Left kidney (tissue), 1 donor: ENCODE measurements at regions not wholly inside any gene's neighbourhood (a gene's known extent, or its start where the extent isn't known, plus 50 kb on each side); places are given as distances from the start of the nearest gene placed in this dataset.
"Not testable (repeated sequence)": the region's sequence is repeated elsewhere in the genome, so short reads cannot be mapped to it uniquely, and the experiment has no call there.

ENCODE experiments used
- DNase-seq: peaks from one replicate; pipeline ENCODE4 v3.0.0-alpha.2; 2013

- DNase-seq = no peak
These were observed 64.1 kb upstream of the MMS22L start for GRCh38 chr6:97347111-97347510.

- DNase-seq = no peak
These were observed 78.3 kb upstream of the MMS22L start for GRCh38 chr6:97361286-97361685.

DNA sequence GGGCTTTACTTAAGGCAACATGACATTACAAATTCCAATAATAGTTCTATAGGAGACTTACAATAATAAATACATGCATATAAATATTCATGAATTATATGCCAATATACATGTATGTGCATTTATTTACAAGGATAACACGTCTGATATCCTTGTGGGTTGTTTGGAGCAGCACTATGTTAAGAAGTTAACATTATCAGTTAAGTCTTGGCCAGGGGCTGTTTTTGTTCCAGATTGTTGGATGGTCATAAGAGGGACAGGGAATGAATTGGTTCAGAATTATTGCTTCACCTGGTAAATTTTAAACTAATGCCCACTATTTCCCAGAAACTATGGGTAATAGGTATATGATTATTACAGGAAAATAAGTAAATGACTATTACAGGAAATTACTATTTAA, 81.3 kb upstream of the MMS22L start:
- no peak for DNase-seq

- DNase-seq = not testable (repeated sequence)
These were observed 99.1 kb upstream of the MMS22L start for GRCh38 chr6:97382071-97382470.

DNA sequence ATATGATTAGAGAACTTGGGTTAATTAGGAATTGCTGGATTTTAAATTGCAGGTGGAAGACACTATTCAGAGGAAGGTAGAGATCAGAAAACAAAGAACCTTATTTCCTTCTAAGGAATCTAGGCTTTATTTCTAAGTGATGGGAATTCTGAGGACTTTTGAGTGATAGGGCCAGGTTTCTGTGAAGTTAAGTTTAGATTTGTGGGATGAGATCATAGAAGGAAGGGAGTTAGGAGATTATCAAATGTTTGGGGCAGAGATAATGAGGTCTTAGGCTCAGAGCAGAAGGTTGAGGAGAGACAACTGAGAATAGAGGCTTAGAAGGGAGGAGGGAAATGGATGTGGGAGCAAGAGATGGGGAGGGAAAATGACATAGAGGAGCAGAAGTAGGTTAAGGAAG, 109.7 kb upstream of the MMS22L start:
- DNase-seq = no peak

DNA sequence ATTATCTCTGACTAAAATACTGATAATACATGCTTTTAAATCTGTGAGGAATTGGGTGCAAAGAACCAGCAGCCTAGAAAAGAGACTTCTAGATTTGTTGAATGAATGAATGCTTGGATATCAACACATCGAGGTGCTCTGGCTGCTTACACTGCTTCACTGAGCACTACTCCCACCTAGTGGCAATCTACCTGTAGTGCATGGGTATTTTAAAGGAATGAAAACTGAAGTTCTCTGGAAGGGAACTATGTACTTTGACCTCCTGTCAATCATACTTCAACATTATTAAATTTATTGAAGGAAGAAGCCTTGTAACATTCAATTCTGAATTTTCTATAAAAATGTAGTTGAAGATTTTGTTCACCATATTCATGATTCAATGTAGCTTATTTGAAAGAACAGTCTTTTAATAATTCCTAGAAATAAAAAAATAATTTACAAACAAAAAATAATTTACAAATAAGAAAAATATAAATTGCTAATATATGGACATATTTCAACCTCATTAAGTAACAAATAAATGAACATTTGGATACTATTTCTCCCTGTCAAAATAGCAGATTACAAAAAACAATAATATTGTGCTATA, 111.2 kb upstream of the MMS22L start:
- peak; percentile 40 for DNase-seq

GRCh38 chr6:97396880-97397279, 113.9 kb upstream of the MMS22L start:
- DNase-seq = no peak

- no peak for DNase-seq
These were observed 116.2 kb upstream of the MMS22L start for GRCh38 chr6:97399208-97399607.

- DNase-seq = no peak
These were observed 118.5 kb upstream of the MMS22L start for GRCh38 chr6:97401533-97401932.

DNA sequence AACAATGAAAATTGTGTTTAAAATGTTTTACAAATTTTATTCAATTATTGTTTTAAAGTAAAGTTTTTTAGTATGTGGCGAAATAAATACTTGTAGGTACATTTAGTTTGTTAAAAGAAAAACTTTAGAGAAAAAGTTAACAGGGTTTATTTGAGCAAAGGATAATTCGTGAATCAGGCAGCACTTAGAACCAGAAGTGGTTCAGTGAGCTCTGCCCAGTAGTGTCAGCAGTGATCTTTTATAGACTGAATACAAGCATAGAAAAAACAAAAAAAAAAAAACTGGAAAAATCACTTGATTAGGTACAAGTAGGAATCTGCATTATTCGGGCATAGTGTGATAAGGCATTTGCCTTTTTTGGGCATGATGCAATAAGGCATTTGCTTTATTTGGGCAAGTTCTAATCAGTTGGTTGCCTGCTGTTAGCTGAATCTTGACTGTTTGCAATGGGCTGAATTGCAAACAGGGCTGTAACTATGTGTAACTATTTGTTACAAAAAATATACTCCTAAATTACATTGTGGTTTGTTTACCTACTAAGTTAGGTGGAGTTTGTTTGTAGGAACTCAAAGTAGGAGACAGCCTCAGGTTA, 122.9 kb upstream of the MMS22L start:
- no peak for DNase-seq

DNA sequence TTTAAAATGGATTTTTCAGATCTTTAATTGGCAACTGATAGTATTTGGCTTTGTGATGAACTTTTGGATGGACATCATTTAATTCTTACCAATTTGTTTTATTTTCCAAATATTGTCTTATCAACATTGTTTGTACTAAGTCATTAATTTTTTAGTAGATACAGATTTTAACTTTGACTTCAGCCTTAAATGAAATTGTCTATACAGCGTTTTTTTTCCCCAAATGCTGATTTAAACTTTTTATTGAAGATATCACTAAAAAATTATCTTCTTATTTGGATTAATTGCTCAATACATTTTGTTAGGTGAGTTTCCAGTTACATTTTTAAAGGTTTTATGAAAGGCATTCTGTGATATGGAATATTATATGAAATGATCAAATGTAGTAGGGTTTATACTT, 123.6 kb upstream of the MMS22L start:
- no peak for DNase-seq

GRCh38 chr6:97411610-97412009, 128.6 kb upstream of the MMS22L start:
- DNase-seq = no peak

- DNase-seq = no peak
These were observed 129.5 kb upstream of the MMS22L start for GRCh38 chr6:97412511-97412910.

DNA sequence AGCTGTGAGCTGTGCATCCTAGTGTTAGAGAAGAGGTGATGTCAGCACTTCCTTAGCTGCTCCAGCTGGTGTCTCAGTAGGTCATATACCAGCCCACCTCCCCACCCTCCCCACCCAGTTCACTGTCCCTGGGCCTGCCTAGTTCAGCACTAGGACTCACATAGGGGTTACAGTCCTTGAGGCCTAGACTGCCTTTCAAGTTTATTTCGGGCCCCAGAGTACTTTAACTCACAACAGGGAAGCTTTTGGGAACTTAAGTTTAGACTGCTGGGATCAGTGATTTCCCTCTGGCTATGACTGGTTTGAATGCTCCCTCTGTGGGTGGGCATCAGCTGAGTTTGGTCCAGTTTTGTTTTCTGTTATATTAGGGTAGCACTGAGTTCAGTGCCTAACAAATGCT, 139.2 kb upstream of the MMS22L start:
- DNase-seq = no peak

- DNase-seq = no peak
These were observed 140.2 kb upstream of the MMS22L start for GRCh38 chr6:97423190-97423589.

DNA sequence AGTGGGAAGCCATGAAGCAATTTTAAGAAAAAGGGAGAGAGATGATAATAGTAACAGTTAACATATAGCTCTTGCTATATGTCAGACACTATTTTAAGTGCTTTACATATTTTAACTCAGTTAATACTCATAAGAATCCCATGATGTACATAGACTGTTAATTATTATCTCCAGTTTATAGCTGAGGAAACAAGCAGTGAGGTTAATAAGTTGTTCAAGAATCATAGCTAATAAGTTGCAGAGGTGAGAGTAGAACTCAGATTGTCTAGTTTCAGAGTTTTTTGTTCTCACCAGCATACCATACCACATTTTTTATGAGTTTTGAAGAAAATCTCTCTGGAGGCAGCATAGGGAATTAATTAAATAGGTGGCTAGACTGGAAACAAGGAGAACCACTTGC, 144.6 kb upstream of the MMS22L start:
- no peak for DNase-seq

DNA sequence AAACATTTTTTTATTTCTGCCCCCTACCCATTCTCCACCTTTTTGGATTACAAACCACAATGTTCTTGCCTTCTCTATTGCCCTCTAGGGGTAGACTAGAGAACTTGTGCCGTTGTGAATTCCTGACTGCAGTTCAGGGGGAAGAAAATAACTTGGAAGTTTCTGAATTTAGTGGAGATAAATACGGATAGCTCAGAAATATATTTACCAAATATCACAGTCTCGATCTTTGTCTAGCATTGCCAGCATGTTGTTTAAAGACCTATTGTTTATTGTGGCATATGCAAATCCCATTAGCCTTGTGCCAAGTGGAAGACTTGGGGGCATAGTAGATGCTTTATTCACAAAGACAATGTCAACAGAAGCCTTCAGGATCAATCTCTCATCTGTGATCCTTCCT, 154.1 kb upstream of the MMS22L start:
- no peak for DNase-seq

DNA sequence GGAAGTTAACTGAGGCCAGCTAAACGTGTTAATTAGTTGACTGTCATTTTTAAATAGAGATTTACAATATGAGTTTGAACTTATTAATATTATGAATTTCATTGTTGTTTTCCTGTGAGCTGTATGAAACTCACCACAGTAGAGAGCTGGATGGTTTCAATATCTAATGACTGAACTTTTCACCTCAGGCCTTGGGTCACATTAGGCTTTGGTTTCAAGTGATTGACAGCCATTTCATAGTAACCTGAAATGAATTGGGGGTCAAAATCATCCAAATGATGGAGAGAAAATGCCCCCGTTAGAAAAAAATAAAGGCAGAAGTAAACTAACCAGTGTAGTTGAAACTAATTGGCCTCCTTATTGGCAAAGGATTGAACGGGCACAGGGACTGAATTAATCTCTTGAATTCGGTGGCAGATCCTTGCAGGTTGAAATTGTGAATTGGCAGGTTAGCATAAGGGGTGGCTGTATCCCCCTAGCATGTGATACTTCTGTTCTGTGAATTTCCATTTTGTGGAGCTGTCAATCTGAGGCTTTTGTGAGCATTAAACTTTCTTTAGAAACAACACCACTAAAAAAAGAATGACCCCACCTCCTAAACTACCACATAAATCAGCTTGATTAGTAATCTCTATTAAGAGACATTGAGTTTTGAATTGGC, 155.1 kb upstream of the MMS22L start:
- no peak for DNase-seq

DNA sequence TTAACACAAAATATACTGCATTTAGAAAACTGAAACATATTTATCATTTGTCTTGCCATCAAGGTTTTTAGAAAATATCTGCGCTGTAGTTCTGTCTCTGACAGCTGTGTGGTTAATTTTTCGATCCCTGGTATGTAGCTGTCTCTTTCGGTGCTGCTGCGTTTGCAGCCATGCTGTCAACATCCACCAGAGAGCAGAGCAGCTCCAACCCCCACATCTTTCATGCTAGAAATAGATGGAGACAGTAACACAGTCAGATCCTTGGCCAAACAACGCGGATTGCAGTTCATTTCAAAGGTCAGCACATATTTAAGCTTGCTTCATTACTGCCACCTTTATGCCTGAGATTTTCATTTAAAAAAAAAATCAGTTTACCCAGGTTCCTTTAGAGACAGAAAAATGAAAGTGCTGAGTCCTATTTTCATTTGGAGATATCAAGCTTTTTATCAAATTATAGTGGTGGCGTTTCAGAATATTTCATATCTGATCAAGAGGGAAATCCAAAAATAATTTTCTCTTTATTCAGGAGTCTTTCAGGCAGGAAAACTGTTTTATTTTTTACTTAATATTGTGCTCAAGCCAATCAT, 157.7 kb upstream of the MMS22L start:
- no peak for DNase-seq

DNA sequence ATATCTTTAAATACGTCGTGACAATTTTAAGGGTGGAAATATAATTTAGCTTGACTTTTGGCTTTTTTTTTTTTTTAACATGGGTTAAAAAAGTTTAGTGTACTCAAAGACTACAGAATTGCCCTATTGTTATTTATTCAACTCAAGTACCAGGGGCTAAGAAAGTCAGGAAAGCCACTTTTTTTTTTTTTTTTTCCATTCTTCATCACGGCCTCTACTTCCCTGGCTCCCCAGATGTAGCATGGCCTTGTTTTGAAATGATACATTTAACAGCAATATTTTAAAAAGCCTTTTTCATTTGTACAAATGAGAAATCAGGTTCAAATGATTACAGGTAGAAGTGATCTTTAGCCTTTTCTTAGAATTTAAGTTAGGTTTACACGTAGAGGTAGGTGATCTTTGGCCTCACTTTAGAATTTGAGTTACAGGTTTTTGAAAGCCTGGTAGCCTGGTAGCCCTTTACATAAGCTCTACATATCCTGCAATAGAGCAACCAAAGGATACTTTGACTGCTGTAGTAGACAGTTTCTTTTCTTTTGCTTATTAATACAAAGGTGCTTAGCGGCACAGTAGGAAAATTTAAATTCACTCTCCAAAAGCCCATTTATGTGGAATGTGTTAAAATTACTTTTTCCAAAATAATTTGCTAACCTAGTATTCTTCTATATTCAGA, 160.5 kb upstream of the MMS22L start:
- no peak for DNase-seq

- DNase-seq = no peak
These were observed 162.4 kb upstream of the MMS22L start for GRCh38 chr6:97445407-97445806.

DNA sequence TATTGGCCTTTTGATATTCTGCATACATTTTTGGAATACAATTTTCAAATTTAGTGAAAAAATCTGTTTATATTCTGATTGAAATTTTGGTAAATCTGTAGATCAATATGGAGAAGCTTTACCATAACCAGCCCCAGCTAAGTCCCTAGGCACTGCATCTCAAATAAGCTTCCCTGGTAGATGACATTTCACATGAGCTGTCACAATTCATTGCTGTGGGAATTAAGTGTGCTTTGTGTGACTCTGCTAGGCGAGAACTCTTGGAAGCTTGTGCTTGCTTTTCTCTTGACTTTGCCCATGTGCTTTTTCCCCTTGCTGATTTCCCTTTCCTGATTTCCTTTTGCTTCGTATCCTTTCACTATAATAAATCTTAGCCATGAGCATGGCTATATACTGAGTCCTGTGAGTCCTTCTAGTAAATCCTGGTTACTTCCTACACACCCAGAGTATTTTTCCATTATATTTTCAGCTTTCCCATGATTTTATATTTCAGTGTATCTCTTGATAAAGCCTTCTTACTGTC, 166.5 kb upstream of the MMS22L start:
- no peak for DNase-seq

- DNase-seq = no peak
These were observed 167.1 kb upstream of the MMS22L start for GRCh38 chr6:97450087-97450486.
